SK-N-SH treated with all-trans-retinoic acid at 6 μM for 48 hours (cell line): ENCODE measurements at regions not wholly inside any gene's neighbourhood (a gene's known extent, or its start where the extent isn't known, plus 50 kb on each side); places are given as distances from the start of the nearest gene placed in this dataset.
"Not testable (repeated sequence)": the region's sequence is repeated elsewhere in the genome, so short reads cannot be mapped to it uniquely, and the experiment has no call there.

Experiments
- ATAC-seq: fragments of 200-7000 bp; cut with Tn5 transposase; 3 replicates; pipeline ENCODE4 v1.9.1; 2020; ENCODE audit warnings: mild to moderate bottlenecking, moderate library complexity
- ARNTL ChIP-seq: fragments of 450-650 bp; formaldehyde crosslinking; IDR thresholded peaks from 2 replicates; pipeline ENCODE4 v1.5.0; 2020; ENCODE audit warnings: low read depth, mild to moderate bottlenecking, moderate library complexity, borderline replicate concordance
- CSDC2 ChIP-seq: fragments of 250-450 bp; sonication (Bioruptor Pico); IDR thresholded peaks from 2 replicates; pipeline ENCODE4 v1.5.0; 2020; ENCODE audit warnings: mild to moderate bottlenecking, moderate library complexity
- CSRNP3 ChIP-seq: fragments of 250-450 bp; sonication (Bioruptor Pico); IDR thresholded peaks from 2 replicates; pipeline ENCODE4 v1.5.1; 2021; ENCODE audit warnings: mild to moderate bottlenecking, moderate library complexity
- ESRRG ChIP-seq: fragments of 250-450 bp; sonication (Bioruptor Pico); IDR thresholded peaks from 2 replicates; pipeline ENCODE4 v1.6.1; 2021; ENCODE audit warnings: mild to moderate bottlenecking
- ISL1 ChIP-seq: fragments of 250-450 bp; sonication (Bioruptor Pico); IDR thresholded peaks from 2 replicates; pipeline ENCODE4 v2.1.2; 2022; ENCODE audit warnings: mild to moderate bottlenecking, moderate library complexity
- OSR1 ChIP-seq: fragments of 250-450 bp; sonication (Bioruptor Pico); IDR thresholded peaks from 2 replicates; pipeline ENCODE4 v1.8.0; 2022; ENCODE audit warnings: moderate library complexity, mild to moderate bottlenecking, inconsistent platforms
- PPARA ChIP-seq: fragments of 250-450 bp; sonication (Bioruptor Pico); IDR thresholded peaks from 2 replicates; pipeline ENCODE4 v1.5.0; 2020; ENCODE audit warnings: mild to moderate bottlenecking, borderline replicate concordance
- SNAI2 ChIP-seq: fragments of 250-450 bp; sonication (Bioruptor Pico); IDR thresholded peaks from 2 replicates; pipeline ENCODE4 v1.5.0; 2020; ENCODE audit warnings: mild to moderate bottlenecking, moderate library complexity
- TOX ChIP-seq: fragments of 250-450 bp; sonication (Bioruptor Pico); IDR thresholded peaks from 2 replicates; pipeline ENCODE4 v1.8.0; 2021; ENCODE audit warnings: mild to moderate bottlenecking, moderate library complexity, borderline replicate concordance
- ZC3H10 ChIP-seq: fragments of 250-450 bp; sonication (Bioruptor Pico); IDR thresholded peaks from 2 replicates; pipeline ENCODE4 v1.5.1; 2021; ENCODE audit warnings: mild to moderate bottlenecking, moderate library complexity
- ZFP3 ChIP-seq: fragments of 250-450 bp; sonication (Bioruptor Pico); IDR thresholded peaks from 2 replicates; pipeline ENCODE4 v1.5.0; 2020; ENCODE audit warnings: mild to moderate bottlenecking, moderate library complexity
- ZNF70 ChIP-seq: fragments of 450-650 bp; formaldehyde crosslinking; IDR thresholded peaks from 2 replicates; pipeline ENCODE4 v1.5.0; 2020; ENCODE audit warnings: mild to moderate bottlenecking, moderate library complexity

- ATAC-seq, result not testable (repeated sequence)
Measured at GRCh38 chr1:83154306-83154705, 844.6 kb downstream of the TTLL7 start.

GRCh38 chr1:83151167-83151898, 847.6 kb downstream of the TTLL7 start:
- peak; percentile 100 for ATAC-seq

GRCh38 chr1:83150479-83150878, 848.5 kb downstream of the TTLL7 start:
- ATAC-seq, result peak; percentile 7; the same call in 2 of the 3 replicates

GRCh38 chr1:83145820-83146219, 853.1 kb downstream of the TTLL7 start:
- ATAC-seq, result not testable (repeated sequence)

- ATAC-seq, result not testable (repeated sequence)
Measured at GRCh38 chr1:83142802-83143201, 856.1 kb downstream of the TTLL7 start.

- ATAC-seq, result not testable (repeated sequence)
Measured at GRCh38 chr1:83135524-83136157, 863.3 kb downstream of the TTLL7 start.

- ATAC-seq, result not testable (repeated sequence)
Measured at GRCh38 chr1:83134322-83135014, 864.5 kb downstream of the TTLL7 start.

- ATAC-seq, result no peak
- TF ChIP-seq OSR1 (CRISPR knock-in tag) (no peak), ZFP3 (no peak)
- TF ChIP-seq, all 23 proteins: peak for 0
Measured at GRCh38 chr1:83131692-83131955, 867.3 kb downstream of the TTLL7 start.

GRCh38 chr1:83130886-83131691, 867.8 kb downstream of the TTLL7 start:
- TF ChIP-seq CSDC2 (CRISPR knock-in tag) (no peak), SNAI2 (CRISPR knock-in tag) (no peak), PPARA (CRISPR knock-in tag) (no peak), ZC3H10 (CRISPR knock-in tag) (no peak)
- ATAC-seq, result no peak

GRCh38 chr1:83129107-83129506, 869.8 kb downstream of the TTLL7 start:
- ATAC-seq, result no peak
- TF ChIP-seq ARNTL (CRISPR knock-in tag), result no peak
- no peak for TF ChIP-seq CSRNP3 (CRISPR knock-in tag)
- TF ChIP-seq TOX, result no peak
- TF ChIP-seq ZNF70 (CRISPR knock-in tag), result no peak
- no peak for TF ChIP-seq ISL1 (CRISPR knock-in tag)
- TF ChIP-seq, all 23 proteins: peak for 0

- TF ChIP-seq ESRRG, result no peak
- 0 out of 2 replicates have a peak, but pooled peaks have one; percentile 9 for TF ChIP-seq TOX
- ATAC-seq, result no peak; the same call in 2 of the 3 replicates
Measured at GRCh38 chr1:83125456-83125855, 873.5 kb downstream of the TTLL7 start.
